GM23248 (cell line): ENCODE measurements at regions not wholly inside any gene's neighbourhood (a gene's known extent, or its start where the extent isn't known, plus 50 kb on each side); places are given as distances from the start of the nearest gene placed in this dataset.

Source experiments
- DNase-seq: peaks from one replicate; pipeline ENCODE4 v3.0.0-alpha.2; 2015
- H2AFZ ChIP-seq: fragments of 200-600 bp; sonication (generic); 2 replicates; pipeline ENCODE4 v1.6.1; 2016; ENCODE audit warnings: antibody characterized with exemption
- H3F3A ChIP-seq: fragments of 200-600 bp; sonication (generic); 2 replicates; pipeline ENCODE4 v1.6.1; 2016; ENCODE audit warnings: mild to moderate bottlenecking, antibody characterized with exemption, mixed run types; ENCODE audit not compliant: insufficient read depth
- H3K27ac ChIP-seq: fragments of 200-600 bp; sonication (generic); 2 replicates; pipeline ENCODE4 v1.5.1; 2016; ENCODE audit warnings: mild to moderate bottlenecking
- H3K27me3 ChIP-seq: fragments of 200-600 bp; sonication (generic); replicated peaks from 2 replicates; pipeline ENCODE4 v1.6.1; 2016; ENCODE audit warnings: mild to moderate bottlenecking; ENCODE audit not compliant: insufficient read depth
- H3K36me3 ChIP-seq: fragments of 200-600 bp; sonication (generic); 2 replicates; pipeline ENCODE4 v1.6.1; 2016; ENCODE audit warnings: low read depth, mild to moderate bottlenecking
- H3K4me1 ChIP-seq: fragments of 200-600 bp; sonication (generic); 2 replicates; pipeline ENCODE4 v1.6.1; 2016; ENCODE audit warnings: mild to moderate bottlenecking; ENCODE audit not compliant: insufficient read depth
- H3K4me2 ChIP-seq: fragments of 200-600 bp; sonication (generic); one replicate; pipeline ENCODE4 v1.6.1; 2016; ENCODE audit warnings: mild to moderate bottlenecking; ENCODE audit not compliant: unreplicated experiment
- H3K4me3 ChIP-seq: fragments of 200-600 bp; sonication (generic); 2 replicates; pipeline ENCODE4 v1.5.1; 2016; ENCODE audit warnings: mild to moderate bottlenecking
- H3K79me2 ChIP-seq: fragments of 200-600 bp; sonication (generic); 2 replicates; pipeline ENCODE4 v1.6.1; 2016; ENCODE audit warnings: mild to moderate bottlenecking; ENCODE audit not compliant: insufficient read depth
- H3K9ac ChIP-seq: fragments of 200-600 bp; sonication (generic); 2 replicates; pipeline ENCODE4 v1.6.1; 2016; ENCODE audit warnings: mild to moderate bottlenecking
- H3K9me2 ChIP-seq: fragments of 200-600 bp; sonication (generic); 2 replicates; pipeline ENCODE4 v1.6.1; 2016; ENCODE audit warnings: mixed run types, mild to moderate bottlenecking, moderate library complexity; ENCODE audit not compliant: insufficient read depth
- H3K9me3 ChIP-seq: fragments of 200-600 bp; sonication (generic); one replicate; pipeline ENCODE4 v1.6.1; 2017; ENCODE audit warnings: low read depth
- H4K20me1 ChIP-seq: fragments of 200-600 bp; sonication (generic); 2 replicates; pipeline ENCODE4 v1.6.0; 2016; ENCODE audit not compliant: insufficient read depth
- EZH2 ChIP-seq: fragments of 200-600 bp; sonication (generic); IDR thresholded peaks from 2 replicates; pipeline ENCODE4 v1.6.1; 2018; ENCODE audit warnings: antibody characterized with exemption, mild to moderate bottlenecking; ENCODE audit not compliant: insufficient read depth, poor library complexity, severe bottlenecking
- EZH2phosphoT487 ChIP-seq: fragments of 200-600 bp; sonication (generic); IDR thresholded peaks from 2 replicates; pipeline ENCODE4 v1.6.1; 2018; ENCODE audit warnings: antibody characterized with exemption, moderate library complexity, mild to moderate bottlenecking, low read depth; ENCODE audit not compliant: insufficient read depth
- WGBS, 2 experiments: methylation state at CpG; one replicate each; pipeline ENCODE4 v1.1.6; 2015 to 2017; ENCODE audit warnings: low lambda C conversion rate in 2 of 2, low coverage in 1 of 2; ENCODE audit errors: missing lambda C conversion rate in 2 of 2; 5-methylcytosine and 5-hydroxymethylcytosine counted together
- in situ Hi-C: fragments of 300-500 bp; cut with MboI; formaldehyde crosslinking; loops from 2 replicates; pipeline ENCODE4 v1.15.0; 2020

DNA sequence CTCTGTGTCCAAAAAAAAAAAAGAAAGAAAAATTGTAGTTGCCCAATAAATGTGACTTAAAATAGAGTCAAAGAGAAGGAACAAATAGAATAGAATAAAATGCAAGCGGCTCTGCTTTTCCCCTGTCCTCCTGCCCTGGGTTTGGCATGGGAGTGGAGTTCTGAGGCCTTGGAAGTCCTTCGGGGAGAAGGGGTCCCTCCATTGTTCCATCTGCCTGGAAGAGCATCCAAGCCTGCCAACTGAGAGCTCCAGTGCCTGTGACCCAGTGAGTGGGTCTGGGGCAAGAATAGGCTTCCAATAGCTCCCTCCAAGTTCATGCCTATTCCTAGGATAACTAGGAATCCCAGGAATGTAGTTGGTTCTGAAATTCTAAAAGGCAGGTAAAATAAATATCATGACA is 321.4 kb downstream of the MYCN start:
- H3K27ac ChIP-seq, result no peak overlapping the region
- H4K20me1 ChIP-seq, result no peaks in the 10 kb centered on the region
- no peak overlapping the region for H3K4me2 ChIP-seq
- H2AFZ ChIP-seq, result no peak overlapping the region
- no peaks in the 10 kb centered on the region for H3K79me2 ChIP-seq
- H3K9me2 ChIP-seq, result no peaks in the 10 kb centered on the region
- no peaks in the 10 kb centered on the region for H3K9me3 ChIP-seq
- H3K4me3 ChIP-seq, result no peak overlapping the region
- WGBS, 2 experiments, result 37 to 42% methylated on average over 2 of the region's 2 CpGs
- DNase-seq, result no peak
- H3K27me3 ChIP-seq, result no peaks in the 10 kb centered on the region
- no peaks in the 10 kb centered on the region for H3K4me1 ChIP-seq
- in situ Hi-C loops, result no loop called here
- TF ChIP-seq EZH2phosphoT487, result no peak
- no peak for TF ChIP-seq EZH2
- H3K9ac ChIP-seq, result no peak overlapping the region
- H3K36me3 ChIP-seq, result no peaks in the 10 kb centered on the region
- H3F3A ChIP-seq, result no peaks in the 10 kb centered on the region

DNA sequence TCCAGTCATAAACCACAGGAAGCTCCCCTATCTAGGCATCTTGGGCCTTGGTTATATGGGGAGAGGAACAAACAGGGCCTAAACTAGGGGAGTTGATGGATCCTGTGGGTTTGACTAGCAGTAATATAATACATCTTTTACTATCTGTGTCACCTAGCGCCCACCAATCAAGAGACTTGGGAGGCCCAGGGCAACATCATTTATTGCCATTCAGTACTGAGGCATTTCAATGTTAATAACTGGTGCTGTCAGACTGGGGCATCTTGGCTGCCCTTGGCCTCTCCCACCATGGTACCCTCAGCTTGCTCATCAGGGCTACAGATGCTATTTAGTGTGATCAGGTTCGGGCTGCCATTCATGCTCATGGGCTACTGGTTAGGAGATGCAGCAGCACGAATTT is 320.7 kb downstream of the MYCN start:
- 24 to 28% methylated on average over 3 of the region's 3 CpGs for WGBS, 2 experiments
- H3K27ac ChIP-seq, result no peak overlapping the region
- H2AFZ ChIP-seq, result no peak overlapping the region
- no peaks in the 10 kb centered on the region for H3K79me2 ChIP-seq
- no peak overlapping the region for H3K9ac ChIP-seq
- no peaks in the 10 kb centered on the region for H3F3A ChIP-seq
- no peak overlapping the region for H3K4me3 ChIP-seq
- TF ChIP-seq EZH2phosphoT487 (no peak), EZH2 (no peak)
- no peaks in the 10 kb centered on the region for H3K36me3 ChIP-seq
- H4K20me1 ChIP-seq, result no peaks in the 10 kb centered on the region
- H3K27me3 ChIP-seq, result no peaks in the 10 kb centered on the region
- DNase-seq, result no peak
- H3K9me2 ChIP-seq, result no peaks in the 10 kb centered on the region
- H3K4me2 ChIP-seq, result no peak overlapping the region
- in situ Hi-C loops, result no loop called here
- H3K9me3 ChIP-seq, result no peaks in the 10 kb centered on the region
- H3K4me1 ChIP-seq, result no peaks in the 10 kb centered on the region

DNA sequence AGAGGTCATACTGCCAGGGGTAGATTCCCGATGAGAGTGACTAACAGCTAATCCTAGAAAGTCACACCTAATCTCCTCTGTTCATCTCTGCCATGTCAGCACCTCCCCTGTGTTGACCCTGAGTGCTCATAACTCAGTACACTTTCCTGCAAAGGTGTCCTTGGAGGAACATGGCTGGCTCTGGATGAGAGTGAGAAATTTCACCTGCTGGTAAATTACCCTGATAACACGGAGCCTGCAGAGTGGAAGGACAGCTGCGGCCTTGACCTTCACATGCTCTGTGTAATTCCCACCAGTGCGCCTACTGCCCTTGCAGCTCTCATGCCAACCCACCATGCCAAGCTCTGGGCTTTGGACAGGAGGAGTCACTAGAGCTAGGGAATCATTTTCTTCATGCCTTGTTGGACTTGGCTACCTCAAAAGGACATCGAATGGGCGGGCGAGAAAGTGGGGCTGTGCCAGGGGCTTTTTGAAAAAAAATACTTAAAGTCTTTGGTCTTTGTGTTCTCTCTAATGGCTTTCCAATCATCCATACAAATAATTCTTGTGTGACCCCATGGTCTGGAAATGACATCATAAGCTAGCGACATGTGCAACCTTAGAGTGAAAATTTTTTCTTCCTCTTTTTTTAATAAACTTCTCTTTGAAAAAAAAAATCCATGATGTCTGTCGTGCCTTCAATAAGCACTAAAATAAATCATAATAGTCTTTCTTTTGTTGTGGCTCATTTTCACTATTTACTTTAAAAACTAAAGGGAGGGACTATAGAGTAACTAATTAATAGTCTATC is 319.9 kb downstream of the MYCN start:
- Histone ChIP-seq H4K20me1 (no peaks in the 10 kb centered on the region), H3K27me3 (no peaks in the 10 kb centered on the region), H2AFZ (no peak overlapping the region), H3K36me3 (no peaks in the 10 kb centered on the region), H3F3A (no peaks in the 10 kb centered on the region), H3K79me2 (no peaks in the 10 kb centered on the region), H3K9me3 (no peaks in the 10 kb centered on the region), H3K9me2 (no peaks in the 10 kb centered on the region), H3K4me3 (no peak overlapping the region), H3K4me2 (no peak overlapping the region), H3K9ac (no peak overlapping the region), H3K27ac (no peak overlapping the region), H3K4me1 (no peaks in the 10 kb centered on the region)
- in situ Hi-C loops, result no loop called here
- DNase-seq, result no peak
- WGBS, 2 experiments, result 38 to 39% methylated on average over 9 of the region's 9 CpGs
- no peak for TF ChIP-seq EZH2phosphoT487
- no peak for TF ChIP-seq EZH2

DNA sequence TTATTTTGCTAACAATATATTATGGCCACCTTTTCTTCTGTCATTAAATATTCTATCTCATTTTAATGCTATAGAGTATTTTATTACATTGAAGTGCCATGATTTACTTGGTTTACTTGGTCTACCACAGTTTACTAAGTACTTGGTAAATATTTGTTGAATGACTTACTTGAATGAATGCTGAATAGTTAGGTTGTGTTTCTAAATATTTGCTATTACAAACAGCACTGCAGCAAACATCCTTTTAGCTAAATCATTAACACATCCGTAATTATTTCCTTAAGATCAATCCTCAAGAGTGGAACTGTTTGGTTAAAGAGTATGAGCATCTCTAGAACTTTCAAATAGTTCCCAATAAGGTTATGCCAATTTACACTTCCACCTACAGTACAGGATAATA is 318.7 kb downstream of the MYCN start:
- Histone ChIP-seq H3K9me2 (no peaks in the 10 kb centered on the region), H3K27ac (no peak overlapping the region), H3K27me3 (no peaks in the 10 kb centered on the region), H3K4me3 (no peak overlapping the region), H3K4me1 (no peaks in the 10 kb centered on the region), H4K20me1 (no peaks in the 10 kb centered on the region), H3K9ac (no peak overlapping the region), H3K4me2 (no peak overlapping the region), H3K79me2 (no peaks in the 10 kb centered on the region), H3K36me3 (no peaks in the 10 kb centered on the region), H3K9me3 (no peaks in the 10 kb centered on the region), H3F3A (no peaks in the 10 kb centered on the region), H2AFZ (no peak overlapping the region)
- in situ Hi-C loops, result no loop called here
- TF ChIP-seq EZH2phosphoT487 (no peak), EZH2 (no peak)
- WGBS, 2 experiments, result 5 to 26% methylated on average over 1 of the region's 1 CpG
- DNase-seq, result no peak

DNA sequence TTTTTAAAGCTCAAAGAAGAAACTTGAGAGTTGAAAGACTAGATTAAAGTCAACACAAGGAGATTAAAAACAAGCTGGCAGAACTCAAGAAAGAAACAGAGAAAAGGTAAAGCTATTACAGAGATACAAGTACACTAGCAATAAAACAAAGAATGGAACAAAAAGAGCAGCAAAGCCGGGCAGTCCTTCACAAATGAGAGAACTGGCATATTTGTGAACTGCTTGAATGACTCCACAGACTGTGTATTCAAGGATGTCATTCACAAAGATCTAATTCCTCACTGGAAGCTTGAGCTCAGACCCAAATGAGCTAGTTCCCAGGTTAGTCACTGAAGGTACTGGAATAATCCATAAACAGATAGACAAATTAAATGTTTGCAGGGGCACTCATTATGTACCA is 318.0 kb downstream of the MYCN start:
- Histone ChIP-seq H3K4me3 (no peak overlapping the region), H3K9ac (no peak overlapping the region), H3K9me3 (no peaks in the 10 kb centered on the region), H3K4me2 (no peak overlapping the region), H3K27me3 (no peaks in the 10 kb centered on the region), H4K20me1 (no peaks in the 10 kb centered on the region), H3K27ac (no peak overlapping the region), H3K9me2 (no peaks in the 10 kb centered on the region), H3K79me2 (no peaks in the 10 kb centered on the region), H2AFZ (no peak overlapping the region), H3K36me3 (no peaks in the 10 kb centered on the region), H3F3A (no peaks in the 10 kb centered on the region), H3K4me1 (no peaks in the 10 kb centered on the region)
- in situ Hi-C loops, result no loop called here
- WGBS, 2 experiments, result 0 to 7% methylated on average over 1 of the region's 1 CpG
- no peak for DNase-seq
- no peak for TF ChIP-seq EZH2phosphoT487
- TF ChIP-seq EZH2, result no peak
